Occipital lobe (tissue), 1 donor: ENCODE measurements at regions not wholly inside any gene's neighbourhood (a gene's known extent, or its start where the extent isn't known, plus 50 kb on each side); places are given as distances from the start of the nearest gene placed in this dataset.
"Not testable (repeated sequence)": the region's sequence is repeated elsewhere in the genome, so short reads cannot be mapped to it uniquely, and the experiment has no call there.

ENCODE experiments used
- DNase-seq: peaks from one replicate; lab custom pipeline; 2025; lab: John Stamatoyannopoulos, UW

GRCh38 chrX:46228389-46228788 lies 316.8 kb downstream of the ZNF674 start:
- no peak for DNase-seq

DNA sequence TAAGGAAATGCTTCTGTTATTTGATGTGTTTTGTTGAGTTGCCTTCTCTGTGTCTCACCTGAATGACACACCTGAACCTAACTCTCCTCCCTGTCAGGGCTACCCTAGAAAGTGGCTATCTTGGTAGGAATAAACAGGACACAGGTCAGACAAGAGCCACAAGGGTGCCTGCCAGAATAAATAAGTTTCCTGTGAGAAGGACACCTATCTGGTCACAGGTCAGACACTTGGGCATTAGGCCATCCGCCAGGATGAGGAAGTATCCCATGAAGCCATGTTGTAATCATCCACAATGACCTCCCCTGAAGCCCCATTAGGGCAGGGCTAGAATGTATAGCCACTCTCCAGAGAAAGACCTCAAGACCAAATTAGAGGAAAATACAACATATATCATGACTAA lies 318.8 kb downstream of the ZNF674 start:
- no peak for DNase-seq

DNA sequence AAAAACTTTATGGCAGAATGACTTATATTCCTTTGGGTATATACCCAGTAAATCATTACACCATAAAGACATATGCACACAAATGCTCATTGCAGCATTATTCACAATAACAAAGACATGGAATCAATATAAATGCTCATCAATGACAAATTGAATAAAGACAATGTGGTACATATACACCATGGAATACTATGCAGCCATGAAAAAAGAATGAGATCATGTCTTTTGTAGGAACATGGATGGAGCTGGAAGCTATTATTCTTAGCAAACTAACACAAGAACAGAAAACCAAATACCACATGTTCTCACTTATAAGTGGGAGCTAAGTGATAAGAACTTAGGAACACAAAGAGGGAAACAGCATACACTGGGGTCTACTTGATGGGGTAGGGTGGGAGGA lies 321.7 kb downstream of the ZNF674 start:
- DNase-seq: not testable (repeated sequence)

DNA sequence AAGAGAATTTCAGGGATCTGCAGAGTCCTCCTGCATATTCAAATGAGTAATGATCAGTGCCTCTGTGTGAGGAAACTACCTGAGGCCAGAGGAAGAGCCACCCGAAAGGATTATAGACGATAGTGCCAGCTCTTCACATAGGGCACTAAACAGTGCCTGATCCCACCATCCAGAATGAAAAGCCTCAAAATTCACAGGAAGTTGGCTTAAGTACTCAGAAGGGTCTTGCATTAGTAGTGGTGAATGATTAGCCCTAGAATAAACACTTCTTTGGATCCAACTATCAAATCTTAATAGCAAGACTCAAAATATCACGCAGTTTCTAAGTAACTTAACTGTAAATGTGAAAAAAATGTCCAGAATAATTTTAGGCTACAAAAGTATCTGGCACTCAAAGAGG lies 324.4 kb downstream of the ZNF674 start:
- DNase-seq: no peak

- DNase-seq: no peak
Observed at GRCh38 chrX:46218373-46218772, 326.8 kb downstream of the ZNF674 start.

DNA sequence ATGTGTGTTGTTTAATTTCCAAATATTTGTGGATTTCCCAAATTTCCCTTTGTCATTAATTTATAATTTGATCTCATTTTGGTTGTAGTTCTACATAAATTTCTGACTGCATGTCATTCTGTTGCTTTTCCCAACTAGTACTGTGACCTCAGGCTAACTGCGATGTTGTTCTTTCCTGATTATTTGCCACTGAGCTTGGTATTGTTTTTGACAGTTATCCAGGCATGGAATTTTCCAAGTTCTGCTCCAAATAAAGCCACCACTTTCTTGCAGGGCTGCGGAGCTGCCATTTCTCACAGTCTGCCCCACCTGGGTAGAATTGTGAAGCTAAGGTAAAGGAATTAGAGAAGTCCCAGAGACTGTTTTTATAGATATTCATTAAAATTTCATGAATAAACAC lies 328.8 kb downstream of the ZNF674 start:
- no peak for DNase-seq

GRCh38 chrX:46211079-46211478 lies 334.1 kb downstream of the ZNF674 start:
- no peak for DNase-seq

- no peak for DNase-seq
Observed at GRCh38 chrX:46209768-46210167, 335.5 kb downstream of the ZNF674 start.

- DNase-seq: no peak
Observed at GRCh38 chrX:46209037-46209436, 336.2 kb downstream of the ZNF674 start.

- DNase-seq: no peak
Observed at GRCh38 chrX:46208225-46208854, 336.9 kb downstream of the ZNF674 start.

GRCh38 chrX:46204721-46205422 lies 340.3 kb downstream of the ZNF674 start:
- DNase-seq: no peak

DNA sequence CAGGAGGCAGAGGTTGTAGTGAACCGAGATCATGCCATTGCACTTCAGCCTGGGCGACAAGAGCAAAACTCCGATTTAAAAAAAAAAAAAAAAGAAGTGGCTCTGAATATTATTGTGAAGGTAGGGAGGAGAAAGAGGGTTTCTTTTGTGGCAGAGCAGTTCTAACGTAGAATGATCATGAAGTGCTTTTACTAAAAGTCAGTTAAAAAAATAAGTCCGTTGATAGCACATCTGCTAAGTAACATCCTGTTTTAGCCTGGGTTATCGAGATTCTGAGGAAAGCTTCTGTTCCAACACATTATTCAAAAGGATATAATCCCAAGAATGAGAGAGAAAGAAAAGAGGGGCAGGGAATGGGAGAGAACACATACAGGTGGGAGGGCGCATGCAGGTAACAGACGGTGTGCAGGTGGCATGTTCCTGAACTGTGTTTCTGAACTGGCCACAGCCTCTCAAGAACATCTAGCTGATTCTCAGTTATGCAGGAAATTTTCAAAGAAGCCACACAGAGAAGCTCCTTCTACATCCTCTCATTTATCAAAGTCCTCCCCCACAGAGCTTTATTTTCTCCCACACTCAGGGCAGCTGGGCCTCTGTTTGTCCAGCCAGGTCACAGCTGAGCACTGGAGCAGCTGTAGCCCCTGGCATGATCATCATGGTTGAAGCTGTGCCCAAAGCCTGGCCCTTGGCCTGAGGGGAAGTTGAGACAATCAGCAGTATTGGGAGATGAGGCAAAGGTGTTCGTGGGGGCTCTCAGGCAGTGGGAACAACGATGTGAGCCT lies 342.3 kb downstream of the ZNF674 start:
- DNase-seq: no peak

DNA sequence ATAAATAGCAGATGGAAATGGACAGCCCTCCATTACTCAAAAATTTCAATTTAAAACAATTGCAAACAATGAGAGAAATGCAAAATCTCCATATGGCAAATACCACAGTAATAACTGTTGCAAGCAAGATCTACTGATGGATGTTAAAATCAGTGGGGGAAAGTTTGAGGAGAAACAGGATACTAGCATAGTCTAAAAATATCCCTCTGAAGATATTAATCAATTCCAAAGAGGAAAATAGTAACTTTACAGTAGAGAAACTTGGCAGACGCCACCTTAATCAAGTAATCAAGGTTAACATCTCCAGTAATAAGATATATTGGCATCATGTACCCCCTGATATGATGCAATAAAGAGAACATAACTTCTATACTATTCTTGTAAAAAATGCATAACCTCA lies 344.8 kb downstream of the ZNF674 start:
- no peak for DNase-seq

- no peak for DNase-seq
Observed at GRCh38 chrX:46198858-46199257, 346.4 kb downstream of the ZNF674 start.

DNA sequence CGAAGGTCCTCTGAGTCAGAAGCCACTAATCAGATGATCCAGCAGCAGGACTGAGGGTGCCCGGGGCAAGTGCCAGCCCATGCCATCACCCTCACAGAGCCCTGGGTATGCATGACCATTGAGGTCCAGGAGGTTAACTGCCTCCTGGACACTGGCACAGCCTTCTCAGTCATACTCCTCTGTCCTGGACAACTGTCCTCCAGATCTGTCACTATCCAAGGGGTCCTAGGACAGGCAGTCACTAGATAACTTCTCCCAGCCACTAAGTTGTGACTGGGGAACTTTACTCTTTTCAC lies 358.5 kb downstream of the ZNF674 start:
- DNase-seq: not testable (repeated sequence)

DNA sequence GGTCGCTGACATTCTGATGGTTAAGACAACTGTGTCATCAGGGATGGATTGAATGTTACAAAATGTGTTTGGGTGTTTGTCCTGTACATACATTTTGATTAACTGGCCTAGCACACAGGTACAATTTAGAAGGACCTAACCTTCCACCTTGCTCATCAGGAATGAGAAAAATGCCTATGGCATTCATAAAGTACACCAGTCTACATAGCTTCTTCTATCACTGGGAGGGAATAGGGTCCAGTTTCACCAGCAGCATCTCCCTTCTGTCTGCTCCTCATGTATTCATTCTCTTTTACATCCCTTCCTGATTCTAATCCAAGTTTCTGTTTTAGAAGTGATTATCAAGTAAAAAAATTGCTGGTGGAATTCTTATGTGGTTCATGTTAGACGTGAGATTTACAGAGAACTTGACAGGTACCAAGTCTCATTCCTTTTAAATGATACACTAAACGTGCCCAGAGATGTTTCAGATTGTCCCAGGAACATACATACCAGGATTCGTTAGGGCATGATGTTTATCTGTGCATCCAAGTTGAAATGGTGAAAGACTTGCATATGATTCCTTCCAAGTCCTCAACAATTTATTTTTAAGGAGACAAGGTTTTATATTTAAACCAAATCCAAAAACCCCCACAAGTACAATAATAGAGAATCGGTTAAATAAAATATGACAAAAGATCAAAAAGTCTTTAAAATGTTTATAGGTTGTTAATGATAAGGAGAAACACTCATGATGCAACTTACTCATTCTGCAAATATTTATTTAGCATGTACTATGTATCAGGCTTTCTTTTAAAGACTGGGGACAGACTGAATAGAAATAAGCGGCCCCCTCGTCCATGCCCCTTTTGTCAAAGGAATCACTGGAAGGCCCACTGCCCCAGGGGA lies 359.1 kb downstream of the ZNF674 start:
- DNase-seq: no peak

DNA sequence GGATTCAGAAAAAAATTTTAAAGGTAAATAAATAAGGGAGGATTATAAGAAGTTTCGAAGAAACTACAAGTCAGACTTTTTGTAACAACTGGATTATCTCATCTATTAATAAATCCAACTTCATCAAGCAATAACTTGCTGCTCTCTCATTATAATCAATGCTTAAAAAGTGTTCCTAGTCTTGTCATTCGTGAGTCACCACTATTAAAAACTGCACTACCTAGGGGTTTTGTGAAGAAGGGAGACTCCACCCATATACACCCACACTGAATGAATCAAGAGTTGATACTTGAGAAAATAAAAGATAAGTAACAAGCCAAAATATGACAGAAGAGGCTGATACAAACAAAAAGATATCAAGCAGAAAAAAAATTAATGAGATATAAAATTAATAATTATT lies 360.5 kb downstream of the ZNF674 start:
- no peak for DNase-seq

DNA sequence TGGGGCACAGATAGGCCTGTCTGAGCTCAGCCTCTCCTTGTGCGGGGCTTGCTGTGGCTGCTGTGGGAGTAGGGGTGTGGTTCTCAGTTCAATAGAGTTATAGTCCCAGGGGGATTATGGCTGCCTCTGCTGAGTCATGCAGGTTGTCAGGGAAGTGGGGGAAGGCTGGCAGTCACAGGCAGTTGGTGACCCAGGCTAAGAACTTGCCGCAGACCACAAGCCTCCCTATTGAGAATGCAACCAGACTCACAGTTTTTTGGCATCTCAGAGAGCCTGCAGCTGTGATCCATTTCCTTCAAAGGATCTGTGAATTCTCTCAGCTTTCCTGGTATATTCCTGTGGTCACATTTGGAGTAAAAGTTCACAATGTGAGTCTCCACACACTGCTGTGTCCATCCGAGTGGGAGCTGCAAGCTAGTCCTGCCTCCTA lies 364.9 kb downstream of the ZNF674 start:
- no peak for DNase-seq

DNA sequence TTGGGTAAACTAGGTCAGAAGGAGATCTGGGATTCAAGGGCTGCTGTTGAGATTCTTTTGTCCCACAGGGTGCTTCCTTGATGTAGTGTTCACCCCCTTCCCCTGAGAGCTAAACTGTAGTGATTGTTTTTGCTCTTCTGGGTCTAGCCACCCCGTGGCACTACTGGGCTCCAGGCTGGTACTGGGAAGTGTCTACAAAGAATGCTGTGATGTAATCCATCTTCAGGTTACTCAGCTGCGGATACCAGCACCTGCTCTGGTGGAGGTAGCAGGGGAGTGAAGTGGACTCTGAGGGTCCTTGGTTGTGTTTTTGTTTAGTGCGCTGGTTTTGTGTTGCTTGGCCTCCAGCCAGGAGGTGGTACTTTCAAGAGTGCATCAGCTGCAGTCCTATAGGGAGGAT lies 365.5 kb downstream of the ZNF674 start:
- DNase-seq: no peak

- DNase-seq: no peak
Observed at GRCh38 chrX:46178763-46179162, 366.5 kb downstream of the ZNF674 start.

DNA sequence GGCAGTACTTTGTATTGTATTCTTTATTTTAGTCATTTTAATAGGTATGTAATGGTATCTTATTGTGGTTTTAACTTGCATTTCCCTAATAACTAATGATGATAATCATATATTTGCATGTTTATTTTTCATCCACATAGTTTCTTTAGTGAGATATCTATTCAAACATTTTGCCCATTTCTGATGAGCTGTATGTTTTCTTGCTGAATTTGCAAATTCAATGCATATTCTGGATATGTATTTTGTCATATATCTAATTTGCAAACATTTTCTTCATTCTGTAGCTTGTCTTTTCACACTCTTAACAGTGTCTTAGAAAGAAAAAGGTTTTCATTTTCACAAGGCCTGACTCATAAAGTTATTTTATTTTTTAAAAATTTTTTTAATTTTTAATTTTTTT lies 372.1 kb downstream of the ZNF674 start:
- DNase-seq: no peak

DNA sequence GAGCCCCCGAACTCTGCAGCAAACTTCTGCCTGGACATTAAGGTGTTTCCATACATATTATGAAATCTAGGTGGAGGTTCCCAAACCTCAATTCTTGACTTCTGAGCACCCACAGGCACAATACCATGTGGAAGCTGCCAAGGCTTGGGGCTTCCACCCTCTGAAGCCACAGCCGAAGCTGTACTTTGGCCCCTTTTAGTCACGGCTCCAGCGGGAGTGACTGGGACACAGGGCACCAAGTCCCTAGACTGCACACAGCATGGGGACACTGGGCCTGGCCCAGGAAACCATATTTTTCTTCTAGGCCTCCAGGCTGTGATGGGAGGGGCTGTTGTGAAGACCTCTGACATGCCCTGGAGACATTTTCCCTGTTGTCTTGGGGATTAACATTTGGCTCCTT lies 373.8 kb downstream of the ZNF674 start:
- not testable (repeated sequence) for DNase-seq
